MM.1S (cell line): ENCODE measurements at regions not wholly inside any gene's neighbourhood (a gene's known extent, or its start where the extent isn't known, plus 50 kb on each side); places are given as distances from the start of the nearest gene placed in this dataset.

Source experiments
- DNase-seq: peaks from one replicate; pipeline ENCODE4 v3.0.0-alpha.2; 2015
- H2AFZ ChIP-seq: fragments of 300-600 bp; sonication (generic); 2 replicates; pipeline ENCODE4 v1.6.0; 2016; ENCODE audit warnings: antibody characterized with exemption, low read length
- H3F3A ChIP-seq: fragments of 300-600 bp; sonication (generic); 2 replicates; pipeline ENCODE4 v1.6.1; 2016; ENCODE audit warnings: mild to moderate bottlenecking, antibody characterized with exemption, low read length, moderate library complexity, mixed read lengths; ENCODE audit not compliant: insufficient read depth
- H3K27ac ChIP-seq: fragments of 300-600 bp; sonication (generic); 2 replicates; pipeline ENCODE4 v1.5.1; 2016; ENCODE audit warnings: mild to moderate bottlenecking, low read length
- H3K27me3 ChIP-seq: fragments of 300-600 bp; sonication (generic); replicated peaks from 2 replicates; pipeline ENCODE4 v1.6.0; 2016; ENCODE audit warnings: low read length; ENCODE audit not compliant: insufficient read depth
- H3K36me3 ChIP-seq: fragments of 300-600 bp; sonication (generic); replicated peaks from 2 replicates; pipeline ENCODE4 v1.6.1; 2016; ENCODE audit warnings: mild to moderate bottlenecking, low read length, mixed read lengths; ENCODE audit not compliant: insufficient read depth
- H3K4me1 ChIP-seq: fragments of 300-600 bp; sonication (generic); 2 replicates; pipeline ENCODE4 v1.6.1; 2016; ENCODE audit warnings: low read length, mixed read lengths
- H3K4me2 ChIP-seq: fragments of 300-600 bp; sonication (generic); 2 replicates; pipeline ENCODE4 v1.6.0; 2016; ENCODE audit warnings: low read depth, low read length
- H3K4me3 ChIP-seq: fragments of 300-600 bp; sonication (generic); 2 replicates; pipeline ENCODE4 v1.5.1; 2016; ENCODE audit warnings: low read length, mixed read lengths
- H3K79me2 ChIP-seq: fragments of 300-600 bp; sonication (generic); 2 replicates; pipeline ENCODE4 v1.6.1; 2016; ENCODE audit warnings: mixed run types, low read length, mixed read lengths
- H3K9ac ChIP-seq: fragments of 300-600 bp; sonication (generic); 2 replicates; pipeline ENCODE4 v1.6.1; 2016; ENCODE audit warnings: low read length, mixed read lengths
- H3K9me2 ChIP-seq: fragments of 300-600 bp; sonication (generic); replicated peaks from 2 replicates; pipeline ENCODE4 v1.6.1; 2016; ENCODE audit warnings: mild to moderate bottlenecking, low read length, mixed read lengths; ENCODE audit not compliant: insufficient read depth
- H3K9me3 ChIP-seq: fragments of 300-600 bp; sonication (generic); replicated peaks from 2 replicates; pipeline ENCODE4 v1.6.1; 2016; ENCODE audit warnings: mild to moderate bottlenecking, low read length, mixed read lengths; ENCODE audit not compliant: insufficient read depth
- H4K20me1 ChIP-seq: fragments of 300-600 bp; sonication (generic); 2 replicates; pipeline ENCODE4 v1.6.1; 2016; ENCODE audit warnings: mild to moderate bottlenecking, low read length, moderate library complexity, mixed read lengths; ENCODE audit not compliant: insufficient read depth
- CTCF ChIP-seq: fragments of 300-600 bp; sonication (generic); IDR thresholded peaks from 2 replicates; pipeline ENCODE4 v1.5.1; 2016; ENCODE audit warnings: antibody characterized with exemption, low read length, mixed read lengths
- EZH2 ChIP-seq: fragments of 300-600 bp; sonication (generic); optimal IDR thresholded peaks from 2 replicates; pipeline ENCODE3; 2017; ENCODE audit warnings: low read depth, mild to moderate bottlenecking, antibody characterized with exemption, low read length, mixed read lengths
- EZH2phosphoT487 ChIP-seq: fragments of 300-600 bp; sonication (generic); IDR thresholded peaks from 2 replicates; pipeline ENCODE4 v1.6.1; 2018; ENCODE audit warnings: antibody characterized with exemption, low read length

- Histone ChIP-seq H3F3A (no peaks in the 10 kb centered on the region), H3K27me3 (no peaks in the 10 kb centered on the region), H3K4me3 (no peak overlapping the region), H3K4me2 (no peak overlapping the region), H3K36me3 (no peaks in the 10 kb centered on the region), H3K9me2 (no peaks in the 10 kb centered on the region), H4K20me1 (no peaks in the 10 kb centered on the region), H3K79me2 (no peaks in the 10 kb centered on the region), H3K9ac (no peak overlapping the region), H3K27ac (no peak overlapping the region), H2AFZ (no peak overlapping the region), H3K4me1 (no peaks in the 10 kb centered on the region), H3K9me3 (no peaks in the 10 kb centered on the region)
- DNase-seq, result no peak
- TF ChIP-seq EZH2phosphoT487, result no peak
- no peak for TF ChIP-seq EZH2
- no peak for TF ChIP-seq CTCF
These were observed 562.8 kb upstream of the SALL3 start for GRCh38 chr18:78416853-78417252.

- no peaks in the 10 kb centered on the region for H4K20me1 ChIP-seq
- no peaks in the 10 kb centered on the region for H3K9me2 ChIP-seq
- no peaks in the 10 kb centered on the region for H3K27me3 ChIP-seq
- H3K9me3 ChIP-seq, result no peaks in the 10 kb centered on the region
- no peak for TF ChIP-seq EZH2phosphoT487
- TF ChIP-seq EZH2, result no peak
- TF ChIP-seq CTCF, result no peak
- H3K4me2 ChIP-seq, result no peak overlapping the region
- H3K36me3 ChIP-seq, result no peaks in the 10 kb centered on the region
- no peak for DNase-seq
- no peaks in the 10 kb centered on the region for H3K4me1 ChIP-seq
- H2AFZ ChIP-seq, result no peak overlapping the region
- H3K9ac ChIP-seq, result no peak overlapping the region
- no peaks in the 10 kb centered on the region for H3K79me2 ChIP-seq
- no peaks in the 10 kb centered on the region for H3F3A ChIP-seq
- H3K4me3 ChIP-seq, result no peak overlapping the region
- no peak overlapping the region for H3K27ac ChIP-seq
These were observed 561.2 kb upstream of the SALL3 start for GRCh38 chr18:78418379-78418778.

GRCh38 chr18:78419171-78419570, 560.4 kb upstream of the SALL3 start:
- Histone ChIP-seq H3K27ac (no peak overlapping the region), H3K79me2 (no peaks in the 10 kb centered on the region), H3K9ac (no peak overlapping the region), H3K9me2 (no peaks in the 10 kb centered on the region), H3K4me1 (no peaks in the 10 kb centered on the region), H2AFZ (no peak overlapping the region), H3K4me3 (no peak overlapping the region), H3K36me3 (no peaks in the 10 kb centered on the region), H4K20me1 (no peaks in the 10 kb centered on the region), H3K27me3 (no peaks in the 10 kb centered on the region), H3F3A (no peaks in the 10 kb centered on the region), H3K4me2 (no peak overlapping the region), H3K9me3 (no peaks in the 10 kb centered on the region)
- no peak for DNase-seq
- no peak for TF ChIP-seq EZH2phosphoT487
- no peak for TF ChIP-seq EZH2
- TF ChIP-seq CTCF, result no peak

- Histone ChIP-seq H3K9ac (no peak overlapping the region), H3K27ac (no peak overlapping the region), H3K4me2 (no peak overlapping the region), H3K9me3 (no peaks in the 10 kb centered on the region), H4K20me1 (no peaks in the 10 kb centered on the region), H3F3A (no peaks in the 10 kb centered on the region), H3K4me1 (no peaks in the 10 kb centered on the region), H3K9me2 (no peaks in the 10 kb centered on the region), H3K79me2 (no peaks in the 10 kb centered on the region), H3K27me3 (no peaks in the 10 kb centered on the region), H3K4me3 (no peak overlapping the region), H3K36me3 (no peaks in the 10 kb centered on the region), H2AFZ (no peak overlapping the region)
- TF ChIP-seq EZH2, result no peak
- no peak for TF ChIP-seq EZH2phosphoT487
- TF ChIP-seq CTCF, result no peak
- no peak for DNase-seq
These were observed 559.5 kb upstream of the SALL3 start for GRCh38 chr18:78420116-78420515.
